HG03432 (cell line): ENCODE measurements at regions not wholly inside any gene's neighbourhood (a gene's known extent, or its start where the extent isn't known, plus 50 kb on each side); places are given as distances from the start of the nearest gene placed in this dataset.

ENCODE experiments used
- ATAC-seq: cut with Tn5 transposase; IDR thresholded peaks from one replicate; pipeline ENCODE4 v1.9.1; 2021; ENCODE audit warnings: mild to moderate bottlenecking, moderate library complexity; ENCODE audit not compliant: unreplicated experiment

- no peak for ATAC-seq
These were observed 108.7 kb upstream of the PRICKLE1 start for GRCh38 chr12:42698213-42698612.

GRCh38 chr12:42696406-42697149 is 107.0 kb upstream of the PRICKLE1 start:
- ATAC-seq: no peak

GRCh38 chr12:42695490-42695995 is 106.0 kb upstream of the PRICKLE1 start:
- ATAC-seq: no peak

GRCh38 chr12:42692749-42693148 is 103.2 kb upstream of the PRICKLE1 start:
- no peak for ATAC-seq

- no peak for ATAC-seq
These were observed 102.5 kb upstream of the PRICKLE1 start for GRCh38 chr12:42691991-42692557.

- no peak for ATAC-seq
These were observed 100.7 kb upstream of the PRICKLE1 start for GRCh38 chr12:42690264-42690663.

- no peak for ATAC-seq
These were observed 100.2 kb upstream of the PRICKLE1 start for GRCh38 chr12:42689699-42690098.

- ATAC-seq: no peak
These were observed 97.1 kb upstream of the PRICKLE1 start for GRCh38 chr12:42686514-42687172.

GRCh38 chr12:42684802-42685071 is 95.2 kb upstream of the PRICKLE1 start:
- no peak for ATAC-seq

- ATAC-seq: no peak
These were observed 94.6 kb upstream of the PRICKLE1 start for GRCh38 chr12:42683933-42684801.

- no peak for ATAC-seq
These were observed 93.7 kb upstream of the PRICKLE1 start for GRCh38 chr12:42683266-42683665.

- no peak for ATAC-seq
These were observed 89.9 kb upstream of the PRICKLE1 start for GRCh38 chr12:42679466-42679865.

- no peak for ATAC-seq
These were observed 87.9 kb upstream of the PRICKLE1 start for GRCh38 chr12:42677461-42677860.

- no peak for ATAC-seq
These were observed 84.0 kb upstream of the PRICKLE1 start for GRCh38 chr12:42673535-42673934.

- no peak for ATAC-seq
These were observed 81.2 kb upstream of the PRICKLE1 start for GRCh38 chr12:42670719-42671118.

GRCh38 chr12:42669553-42669952 is 80.0 kb upstream of the PRICKLE1 start:
- ATAC-seq: no peak

- no peak for ATAC-seq
These were observed 77.2 kb upstream of the PRICKLE1 start for GRCh38 chr12:42666671-42667243.

- no peak for ATAC-seq
These were observed 74.1 kb upstream of the PRICKLE1 start for GRCh38 chr12:42663621-42664020.

- ATAC-seq: no peak
These were observed 71.7 kb upstream of the PRICKLE1 start for GRCh38 chr12:42660968-42661937.

- ATAC-seq: no peak
These were observed 70.6 kb upstream of the PRICKLE1 start for GRCh38 chr12:42660117-42660516.
